NCI-H128 (cell line): ENCODE measurements at regions not wholly inside any gene's neighbourhood (a gene's known extent, or its start where the extent isn't known, plus 50 kb on each side); places are given as distances from the start of the nearest gene placed in this dataset.
"Not testable (repeated sequence)": the region's sequence is repeated elsewhere in the genome, so short reads cannot be mapped to it uniquely, and the experiment has no call there.

ENCODE experiments used
- DNase-seq: peaks from one replicate; lab custom pipeline; 2025; ENCODE audit not compliant: unreplicated experiment; lab: John Stamatoyannopoulos, UW

- DNase-seq = no peak
These were observed 111.4 kb downstream of the METRNL start for GRCh38 chr17:83190601-83191387.

- no peak for DNase-seq
These were observed 112.2 kb downstream of the METRNL start for GRCh38 chr17:83191388-83192160.

GRCh38 chr17:83192161-83192788 is 112.9 kb downstream of the METRNL start:
- DNase-seq = no peak

- DNase-seq = not testable (repeated sequence)
These were observed 113.5 kb downstream of the METRNL start for GRCh38 chr17:83192789-83193335.

- DNase-seq = no peak
These were observed 114.2 kb downstream of the METRNL start for GRCh38 chr17:83193336-83194185.

GRCh38 chr17:83194186-83194561 is 114.8 kb downstream of the METRNL start:
- DNase-seq = no peak

- no peak for DNase-seq
These were observed 115.4 kb downstream of the METRNL start for GRCh38 chr17:83194761-83195329.

- DNase-seq = no peak
These were observed 116.1 kb downstream of the METRNL start for GRCh38 chr17:83195330-83196023.

GRCh38 chr17:83196024-83196365 is 116.6 kb downstream of the METRNL start:
- DNase-seq = no peak

- DNase-seq = no peak
These were observed 117.0 kb downstream of the METRNL start for GRCh38 chr17:83196366-83196765.

GRCh38 chr17:83196973-83197880 is 117.8 kb downstream of the METRNL start:
- DNase-seq = no peak

GRCh38 chr17:83198366-83199341 is 119.2 kb downstream of the METRNL start:
- no peak for DNase-seq

GRCh38 chr17:83199500-83200201 is 120.2 kb downstream of the METRNL start:
- no peak for DNase-seq

- no peak for DNase-seq
These were observed 120.9 kb downstream of the METRNL start for GRCh38 chr17:83200231-83200699.

GRCh38 chr17:83200751-83201150 is 121.3 kb downstream of the METRNL start:
- no peak for DNase-seq

- no peak for DNase-seq
These were observed 122.0 kb downstream of the METRNL start for GRCh38 chr17:83201206-83202001.
